LHCN-M2 (cell line): ENCODE measurements at regions not wholly inside any gene's neighbourhood (a gene's known extent, or its start where the extent isn't known, plus 50 kb on each side); places are given as distances from the start of the nearest gene placed in this dataset.

Experiments used
- DNase-seq: peaks from one replicate; pipeline ENCODE4 v3.0.0-alpha.2; 2012; ENCODE audit warnings: low read depth

- no peak for DNase-seq
Observed at GRCh38 chr12:90399357-90399756, 555.6 kb downstream of the CCER1 start.

GRCh38 chr12:90398285-90398836 is 556.6 kb downstream of the CCER1 start:
- no peak for DNase-seq

GRCh38 chr12:90396556-90396955 is 558.4 kb downstream of the CCER1 start:
- DNase-seq: no peak

GRCh38 chr12:90393652-90394051 is 561.3 kb downstream of the CCER1 start:
- no peak for DNase-seq

- DNase-seq: no peak
Observed at GRCh38 chr12:90393089-90393488, 561.9 kb downstream of the CCER1 start.

GRCh38 chr12:90390947-90391346 is 564.0 kb downstream of the CCER1 start:
- no peak for DNase-seq

- DNase-seq: peak; percentile 14
Observed at GRCh38 chr12:90368081-90368480, 586.9 kb downstream of the CCER1 start.

GRCh38 chr12:90366286-90366685 is 588.7 kb downstream of the CCER1 start:
- peak; percentile 75 for DNase-seq

- DNase-seq: no peak
Observed at GRCh38 chr12:90360300-90360699, 594.7 kb downstream of the CCER1 start.

- peak; percentile 27 for DNase-seq
Observed at GRCh38 chr12:90355711-90356355, 599.1 kb downstream of the CCER1 start.

- DNase-seq: no peak
Observed at GRCh38 chr12:90343966-90344365, 611.0 kb downstream of the CCER1 start.

- DNase-seq: no peak
Observed at GRCh38 chr12:90342081-90342480, 612.9 kb downstream of the CCER1 start.

- DNase-seq: no peak
Observed at GRCh38 chr12:90339837-90340236, 615.1 kb downstream of the CCER1 start.

GRCh38 chr12:90338365-90338764 is 616.6 kb downstream of the CCER1 start:
- DNase-seq: no peak

GRCh38 chr12:90337018-90337417 is 618.0 kb downstream of the CCER1 start:
- no peak for DNase-seq

GRCh38 chr12:90335566-90335965 is 619.4 kb downstream of the CCER1 start:
- DNase-seq: peak; percentile 49

- peak; percentile 82 for DNase-seq
Observed at GRCh38 chr12:90333939-90334338, 621.0 kb downstream of the CCER1 start.

GRCh38 chr12:90333424-90333823 is 621.6 kb downstream of the CCER1 start:
- peak; percentile 7 for DNase-seq

GRCh38 chr12:90331821-90332220 is 623.2 kb downstream of the CCER1 start:
- DNase-seq: no peak

GRCh38 chr12:90331262-90331661 is 622.6 kb upstream of the ATP2B1 start:
- DNase-seq: no peak

- DNase-seq: no peak
Observed at GRCh38 chr12:90327793-90328743, 619.4 kb upstream of the ATP2B1 start.

- no peak for DNase-seq
Observed at GRCh38 chr12:90323217-90323616, 614.6 kb upstream of the ATP2B1 start.

GRCh38 chr12:90322006-90322405 is 613.4 kb upstream of the ATP2B1 start:
- no peak for DNase-seq
